ENCODE measurements at regions not wholly inside any gene's neighbourhood (a gene's known extent, or its start where the extent isn't known, plus 50 kb on each side); places are given as distances from the start of the nearest gene placed in this dataset.

DNA sequence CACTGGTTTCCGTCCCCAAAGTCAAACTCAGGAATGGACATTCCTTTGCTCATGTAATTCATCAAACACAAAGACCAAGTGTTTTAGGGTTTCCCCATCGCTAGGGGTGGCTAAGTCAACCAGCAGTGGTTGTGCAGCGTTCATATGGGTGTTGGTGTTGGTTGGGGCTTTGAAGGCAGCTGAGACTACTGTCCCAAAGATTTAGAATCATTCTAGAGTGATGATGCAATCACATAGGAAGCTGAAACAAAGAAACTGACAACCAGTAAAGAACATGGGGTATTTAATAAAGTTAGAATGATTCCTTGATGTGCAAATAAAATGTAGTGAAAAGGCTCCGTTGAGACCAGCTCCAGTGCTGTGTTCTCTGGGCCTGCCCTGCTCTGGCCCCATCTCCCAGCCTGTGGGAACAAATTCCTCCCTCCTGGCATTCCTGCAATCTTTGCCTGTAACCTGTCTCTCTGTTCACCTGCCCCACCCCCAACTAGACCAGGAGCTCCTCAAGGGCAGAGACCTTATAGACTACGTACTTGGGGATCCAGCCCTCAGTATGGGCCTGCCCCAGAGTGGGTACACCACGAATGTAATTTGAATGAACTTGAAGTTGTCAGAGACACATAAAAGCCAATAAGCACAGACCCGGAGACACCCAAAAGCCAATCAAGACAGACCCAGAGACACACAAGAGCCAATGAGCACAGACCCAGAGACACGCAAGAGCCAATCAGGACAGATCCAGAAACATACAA, 191.7 kb upstream of the TWIST2 start:
- no peak for DNase-seq

DNA sequence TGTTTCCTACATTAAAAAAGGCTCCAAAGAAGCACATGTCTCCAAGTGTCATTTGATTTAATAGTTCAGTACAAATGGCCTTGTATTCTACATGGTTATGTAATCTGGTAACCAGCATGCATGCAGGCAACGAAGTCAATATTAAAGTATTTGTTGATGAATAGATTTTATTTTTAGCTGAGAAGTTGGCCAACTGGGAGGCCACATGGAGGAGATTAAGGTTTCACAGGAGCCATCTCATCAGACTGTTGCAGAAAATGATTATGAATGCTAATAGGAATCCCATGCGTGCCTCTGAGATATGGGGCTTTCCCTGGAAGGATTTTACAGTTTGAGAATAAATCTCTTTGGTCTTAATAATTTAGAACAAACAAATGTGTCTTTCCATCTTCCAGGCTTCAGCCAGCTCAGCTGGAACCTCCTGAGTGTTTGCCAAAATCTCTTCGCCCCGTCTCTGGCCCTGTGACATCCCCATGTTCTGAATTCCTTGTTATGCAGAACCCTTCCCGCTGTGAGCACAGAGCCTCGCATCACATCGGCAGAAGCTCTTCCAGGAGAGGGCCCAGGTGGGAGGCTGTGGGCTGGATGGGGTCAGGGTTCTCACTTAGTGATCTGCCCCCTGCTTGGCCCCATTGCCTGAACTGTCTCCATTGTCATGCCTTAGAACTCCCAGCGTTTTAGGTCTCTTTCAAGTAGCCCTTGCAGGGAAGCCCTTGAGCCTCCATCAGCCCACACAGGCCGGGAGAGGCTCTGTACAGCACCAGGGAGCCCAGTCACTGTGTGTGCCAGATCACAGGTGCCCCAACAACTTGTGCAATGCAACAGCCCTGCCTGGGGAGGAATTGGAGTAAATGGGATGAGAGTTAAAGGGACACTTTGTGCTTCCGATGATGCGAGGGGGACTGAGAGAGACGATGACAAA, 190.5 kb upstream of the TWIST2 start:
- no peak for DNase-seq

DNA sequence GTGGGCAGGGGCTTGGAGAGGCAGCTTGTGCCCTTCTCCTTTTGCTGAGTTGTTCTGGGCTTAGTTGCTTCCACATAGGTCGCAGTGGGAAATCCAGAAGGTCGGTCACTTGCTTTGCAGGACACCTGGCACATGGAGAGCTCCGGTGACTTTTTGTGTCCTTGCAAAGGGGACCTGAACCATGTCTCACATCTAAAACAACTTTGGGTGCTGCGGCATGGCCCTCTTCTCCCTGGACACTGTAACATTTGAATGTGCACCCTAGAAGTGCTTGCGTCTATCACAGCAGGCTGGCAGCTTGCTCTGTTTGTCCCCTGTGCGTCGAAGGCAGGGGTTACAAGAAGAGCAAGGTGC, 189.9 kb upstream of the TWIST2 start:
- DNase-seq, result no peak

DNA sequence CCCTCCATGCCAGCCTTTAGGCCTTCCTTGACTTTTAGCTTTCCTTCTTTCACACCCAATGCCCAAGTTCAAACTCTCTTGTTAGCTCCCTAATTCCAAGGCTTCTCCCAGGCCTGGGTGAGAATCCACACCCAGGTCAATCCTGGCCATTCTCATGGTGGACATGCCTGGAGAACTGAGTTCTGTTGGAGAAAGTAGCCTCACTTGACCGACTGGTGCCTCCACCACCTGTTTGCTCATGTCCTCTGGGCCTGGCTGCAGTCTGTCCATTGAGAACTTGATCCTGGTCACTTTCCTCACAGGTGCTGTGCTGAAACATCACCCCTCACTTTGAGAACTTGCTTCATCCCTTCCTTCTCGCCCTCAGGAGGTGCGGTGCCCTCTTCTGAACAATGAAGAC, 189.1 kb upstream of the TWIST2 start:
- no peak for DNase-seq

DNA sequence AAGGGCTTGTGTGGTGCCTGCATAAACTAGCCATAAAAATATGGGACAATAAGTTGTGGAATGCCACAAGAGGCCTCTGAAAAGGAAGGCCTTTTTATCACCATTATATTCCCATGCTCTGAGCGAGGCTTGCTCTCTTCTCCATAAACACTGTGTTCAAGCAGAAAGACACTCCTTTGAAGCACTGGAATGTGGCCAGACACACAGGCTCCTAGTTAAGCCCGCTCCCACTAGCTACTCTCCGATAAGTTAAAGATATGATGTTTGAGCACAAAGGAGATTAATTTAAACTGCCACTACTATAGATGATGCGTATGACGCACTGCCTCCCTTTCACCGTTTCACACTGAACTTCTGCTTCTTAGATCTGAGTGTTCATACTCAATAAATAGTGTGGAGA, 188.7 kb upstream of the TWIST2 start:
- no peak for DNase-seq

DNA sequence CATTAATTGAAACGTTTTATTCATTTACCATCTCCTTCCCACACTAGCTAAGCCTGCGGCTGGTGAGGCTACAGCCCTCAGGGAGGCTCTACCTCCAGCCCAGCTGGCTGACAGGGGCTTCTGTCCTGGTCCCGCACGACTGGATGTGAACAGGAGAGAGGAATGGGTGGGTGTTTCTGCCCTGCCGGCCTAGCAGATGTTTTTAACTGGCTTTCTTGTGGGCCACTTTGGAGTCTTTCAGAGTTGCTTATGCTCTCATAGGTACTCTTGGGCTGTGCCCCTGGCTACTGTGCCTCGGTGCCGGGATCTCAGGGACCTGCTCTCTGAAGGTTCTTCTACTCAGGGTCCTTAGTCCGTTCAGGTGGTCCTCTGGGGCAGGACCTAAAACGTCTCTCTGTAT, 184.3 kb upstream of the TWIST2 start:
- no peak for DNase-seq

DNA sequence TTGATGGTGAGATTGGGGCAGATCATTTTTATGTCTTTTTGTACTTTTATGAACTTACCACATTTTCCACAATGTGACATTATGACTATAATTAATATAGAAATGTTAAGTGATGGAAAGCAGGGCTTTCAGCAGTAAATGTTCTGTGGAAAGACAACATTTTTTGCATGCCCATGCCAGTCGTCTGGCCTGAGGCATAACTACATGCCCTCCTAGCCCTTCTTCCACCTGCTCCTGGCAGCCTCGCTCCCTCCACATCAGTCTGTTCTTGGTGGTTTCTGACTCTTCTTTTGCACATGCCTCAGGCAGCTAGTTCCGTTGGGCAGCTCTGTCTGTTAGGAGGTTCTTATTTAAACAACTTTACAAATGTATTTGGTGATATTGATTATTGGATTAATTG, 182.0 kb upstream of the TWIST2 start:
- DNase-seq, result no peak

DNA sequence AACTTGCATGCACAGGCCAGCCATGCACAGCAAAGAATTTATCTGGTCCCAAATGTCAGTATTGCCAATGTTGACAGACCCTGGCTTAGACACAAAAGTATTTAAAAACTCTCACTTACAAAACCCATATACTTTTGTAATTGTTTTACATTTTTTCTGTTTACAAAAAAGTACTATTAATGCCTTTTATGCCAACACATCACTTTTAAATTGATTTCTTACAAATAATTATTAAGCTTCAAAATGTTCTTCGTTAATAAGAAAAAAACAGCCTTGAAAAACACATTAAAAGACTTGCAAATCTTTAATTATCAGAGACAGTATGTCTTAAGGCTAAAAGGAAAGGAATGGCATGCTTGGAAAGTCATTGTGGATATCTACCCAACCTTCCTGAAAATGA, 181.3 kb upstream of the TWIST2 start:
- no peak for DNase-seq

DNA sequence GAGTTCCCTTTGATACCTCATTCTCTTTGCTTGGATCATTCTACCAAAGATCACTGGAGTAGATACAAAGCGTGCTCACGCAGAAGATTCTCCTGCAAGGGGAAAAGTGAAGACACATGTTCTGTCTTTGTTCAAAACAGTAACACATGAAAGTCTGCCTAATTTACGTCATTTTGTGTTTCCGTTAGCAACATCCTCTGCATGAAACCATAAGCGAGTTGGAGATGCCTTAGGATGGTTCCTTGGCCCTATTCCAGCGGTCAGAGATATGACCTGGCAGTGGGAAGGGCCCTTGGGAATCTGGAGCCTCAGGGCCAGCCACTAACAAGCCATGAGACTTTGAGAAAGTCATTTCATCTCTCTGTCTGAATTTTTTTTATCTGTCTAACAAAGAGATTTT, 180.9 kb upstream of the TWIST2 start:
- DNase-seq, result no peak

DNA sequence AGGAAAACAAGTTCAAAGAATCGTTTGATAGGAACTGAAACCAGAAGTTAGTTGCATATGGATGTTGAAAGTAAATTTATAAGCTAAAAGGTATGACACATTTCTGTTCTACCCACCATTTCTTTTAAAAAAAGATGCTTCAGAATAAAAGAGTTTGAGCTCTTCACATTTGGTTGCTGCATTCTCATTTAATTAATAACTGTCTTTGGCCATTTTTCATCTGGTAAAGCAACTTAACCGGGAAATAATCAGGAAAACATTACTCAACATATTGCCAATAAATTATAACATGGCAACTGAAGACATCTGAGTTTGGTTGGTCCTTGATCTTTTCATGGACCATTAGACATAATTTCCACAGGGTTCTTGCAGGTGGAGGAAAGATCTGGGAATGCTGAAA, 180.2 kb upstream of the TWIST2 start:
- no peak for DNase-seq

DNA sequence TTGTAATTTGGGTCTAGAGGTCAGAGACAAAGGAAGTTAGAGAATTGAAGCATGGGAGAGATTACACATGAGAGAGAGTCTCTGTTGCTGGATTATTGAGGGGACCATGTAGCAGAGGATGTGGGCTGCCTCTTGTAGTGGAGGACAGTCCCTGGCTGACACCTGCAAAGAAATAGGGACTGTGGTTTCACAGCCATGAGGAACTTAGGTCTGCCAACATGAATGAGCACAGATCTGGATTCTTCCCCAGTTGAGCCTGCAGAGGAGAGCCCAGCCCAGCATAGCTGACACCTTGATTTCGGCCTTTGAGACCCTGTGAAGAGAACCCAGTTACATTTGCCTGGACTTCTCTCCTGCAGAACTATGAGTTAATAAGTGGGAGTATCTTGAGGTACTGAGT, 179.5 kb upstream of the TWIST2 start:
- DNase-seq, result no peak

DNA sequence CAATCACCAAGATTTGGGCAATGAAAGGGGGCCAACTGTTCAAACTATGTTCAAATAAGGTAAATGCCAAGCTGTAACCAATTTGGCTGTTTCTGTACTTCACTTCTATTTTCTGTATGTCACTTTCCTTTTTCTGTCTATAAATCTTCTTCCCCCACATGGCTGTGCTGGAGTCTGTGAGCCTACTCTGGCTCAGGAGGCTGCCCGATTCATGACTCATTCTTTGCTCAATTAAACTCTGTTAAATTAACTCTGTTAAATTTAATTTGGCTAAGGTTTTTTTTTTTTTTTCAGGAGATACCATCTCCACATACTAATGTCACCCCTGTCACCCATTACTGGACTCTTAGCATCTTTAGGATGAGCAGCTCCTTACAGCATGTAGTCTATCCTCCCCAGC, 178.8 kb upstream of the TWIST2 start:
- no peak for DNase-seq

DNA sequence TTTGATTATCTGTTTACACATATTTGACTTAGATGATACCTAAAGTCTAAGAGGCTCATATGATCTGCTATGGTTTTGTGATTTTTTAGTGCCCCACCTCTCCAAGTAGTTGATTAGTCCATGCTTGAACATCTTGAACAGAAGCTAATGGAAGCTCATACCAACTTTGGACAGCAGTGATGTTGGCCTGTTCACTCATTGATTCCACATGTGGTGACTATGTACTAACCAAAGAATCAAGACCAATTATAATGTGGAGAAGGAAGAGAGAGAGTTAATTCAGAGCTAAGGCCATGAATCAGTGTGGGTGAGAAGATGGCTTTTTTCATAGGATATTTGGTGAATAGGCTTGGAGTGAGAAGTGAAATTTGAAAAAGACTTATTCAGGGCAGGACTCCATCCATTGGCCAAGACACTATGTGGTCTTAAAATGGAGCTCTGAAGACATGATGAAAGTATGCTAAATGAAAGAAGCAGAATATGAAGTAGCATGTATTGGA, 178.3 kb upstream of the TWIST2 start:
- no peak for DNase-seq

DNA sequence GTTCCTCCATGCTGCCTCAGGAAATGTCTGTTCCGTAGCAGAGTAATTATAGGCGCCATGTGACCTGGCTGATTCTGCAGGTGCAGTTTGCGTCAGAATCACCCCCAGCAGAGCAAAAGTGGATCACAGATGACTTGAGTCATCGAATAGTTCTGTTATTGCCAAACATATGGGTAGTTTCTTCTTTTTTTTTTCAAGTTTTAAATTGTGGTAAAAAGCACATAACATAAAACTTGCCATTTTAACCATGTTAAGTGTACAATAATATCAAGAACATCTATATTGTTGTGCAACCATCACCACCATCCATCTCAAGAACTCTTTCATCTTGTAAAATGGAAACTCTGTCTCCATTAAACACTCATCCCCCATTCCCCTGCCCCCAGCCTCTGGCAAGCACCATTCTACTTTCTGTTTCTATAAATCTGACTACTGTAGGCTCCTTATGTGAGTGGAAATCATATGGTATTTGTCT, 177.7 kb upstream of the TWIST2 start:
- DNase-seq, result peak; percentile 3

DNA sequence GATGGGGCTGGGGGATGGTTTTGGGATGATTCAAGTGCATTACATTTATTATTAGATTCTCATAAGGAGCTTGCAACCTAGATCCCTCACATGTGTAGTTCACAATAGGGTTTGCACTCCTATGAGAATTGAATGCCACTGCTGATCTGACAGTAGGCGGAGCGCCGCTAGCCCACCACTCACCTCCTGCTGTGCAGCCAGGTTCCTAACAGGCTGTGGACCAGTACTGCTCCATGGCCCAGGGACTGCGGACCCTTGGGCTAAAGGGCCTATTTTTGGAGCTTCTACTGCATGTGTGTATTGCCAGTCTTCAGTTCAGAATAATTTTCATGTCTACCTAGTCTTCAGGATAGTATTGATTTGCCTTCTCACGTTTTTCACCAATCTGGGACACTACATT, 165.3 kb upstream of the TWIST2 start:
- no peak for DNase-seq

DNA sequence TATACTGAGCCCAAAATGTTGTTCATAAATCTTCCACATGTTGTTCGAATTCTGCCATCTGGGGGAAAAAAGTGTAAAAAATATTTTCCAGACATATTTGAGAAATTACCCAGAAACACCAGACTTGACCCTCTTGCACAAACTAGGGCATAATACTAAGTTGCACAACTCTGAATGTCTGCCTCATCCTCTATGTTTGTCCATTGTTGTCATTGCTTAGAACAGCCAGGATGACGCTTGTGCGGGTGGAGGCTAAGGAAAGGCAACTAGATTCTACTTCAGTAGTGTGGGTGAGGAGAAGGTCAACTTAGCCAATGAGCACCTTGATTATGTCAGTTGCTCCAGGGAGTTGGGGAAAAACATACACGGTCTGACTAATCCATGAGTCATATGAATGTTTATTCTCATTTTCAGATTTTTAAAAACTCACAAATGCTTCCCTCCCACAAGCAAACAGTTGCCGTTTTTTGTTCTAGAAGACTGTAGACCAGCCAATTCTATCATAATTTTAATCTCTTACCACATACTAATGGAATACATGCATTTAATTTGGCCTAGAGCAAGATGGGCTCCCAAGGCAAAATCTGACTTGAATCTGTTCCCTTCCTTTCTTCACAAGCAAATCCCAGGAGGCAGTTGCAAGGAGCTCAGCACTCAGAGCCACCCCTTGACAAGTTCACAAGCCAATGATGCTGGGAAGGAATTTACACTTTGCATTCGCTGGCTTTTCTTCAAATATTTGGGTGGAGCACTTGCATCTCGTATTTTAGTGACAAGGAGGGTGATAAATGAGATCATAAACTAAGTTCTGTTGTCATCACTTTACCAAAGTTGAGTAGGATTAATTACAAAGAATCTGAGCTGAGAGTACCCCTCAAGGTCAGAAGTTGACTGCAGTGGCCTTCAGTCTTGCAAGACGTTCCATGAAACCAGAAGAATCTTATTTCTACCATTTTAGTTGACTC, 163.2 kb upstream of the TWIST2 start:
- peak; percentile 76 for DNase-seq

DNA sequence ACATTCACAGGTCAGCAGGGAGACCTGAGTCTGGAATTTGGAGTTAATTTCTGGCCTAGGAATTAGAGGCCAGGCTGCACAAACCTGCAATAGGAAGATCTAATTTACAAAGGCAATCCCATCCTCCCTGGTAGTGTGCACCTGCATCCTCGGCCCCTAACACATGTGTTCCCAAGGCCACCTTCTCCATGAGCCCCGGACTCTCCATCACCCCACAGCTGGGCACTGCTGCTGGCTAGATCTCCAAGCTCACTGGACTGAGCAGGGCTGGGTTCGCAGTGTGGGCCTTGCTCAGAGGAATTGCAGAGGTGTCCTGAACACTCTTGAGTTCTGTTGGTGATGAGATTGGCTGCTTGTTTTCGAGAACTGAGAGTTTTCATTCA, 162.6 kb upstream of the TWIST2 start:
- DNase-seq, result no peak

DNA sequence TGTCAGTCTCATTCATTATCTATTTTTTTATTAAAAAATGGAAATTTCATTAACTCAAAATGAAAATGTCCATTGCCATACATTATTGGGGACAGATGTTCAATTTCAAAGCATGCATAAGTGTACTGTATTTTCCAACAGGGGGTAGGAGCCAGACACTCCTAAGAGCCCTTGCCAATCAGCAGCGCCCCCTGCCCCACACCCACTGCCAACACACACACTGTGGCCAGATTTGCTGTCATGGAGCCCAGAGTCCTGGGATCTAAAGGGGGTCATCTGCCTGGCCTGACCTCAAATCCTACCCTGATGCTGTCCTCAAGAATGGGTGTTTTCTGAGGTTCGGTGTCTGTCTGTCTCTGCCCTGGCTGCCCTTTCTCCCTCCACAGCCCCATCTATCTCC, 162.2 kb upstream of the TWIST2 start:
- no peak for DNase-seq

DNA sequence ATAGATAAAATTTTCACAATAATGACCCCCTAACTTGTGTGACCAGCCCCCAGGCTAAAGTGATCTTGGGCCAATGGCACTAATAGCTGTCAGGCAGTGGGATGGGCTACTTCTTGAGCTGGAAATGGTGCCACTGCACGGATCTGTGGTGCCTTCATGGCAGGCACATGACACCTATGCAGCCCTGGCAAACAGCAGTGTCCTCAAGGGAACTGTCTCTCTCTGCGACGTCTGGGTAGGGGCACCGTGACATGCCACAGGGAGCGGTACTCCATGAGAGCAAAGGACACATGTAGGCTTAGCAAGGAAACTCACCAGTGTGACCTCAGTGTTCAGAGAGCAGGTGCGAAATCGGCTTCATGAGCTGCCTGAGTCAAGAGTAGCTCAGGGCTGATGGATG, 161.7 kb upstream of the TWIST2 start:
- no peak for DNase-seq

DNA sequence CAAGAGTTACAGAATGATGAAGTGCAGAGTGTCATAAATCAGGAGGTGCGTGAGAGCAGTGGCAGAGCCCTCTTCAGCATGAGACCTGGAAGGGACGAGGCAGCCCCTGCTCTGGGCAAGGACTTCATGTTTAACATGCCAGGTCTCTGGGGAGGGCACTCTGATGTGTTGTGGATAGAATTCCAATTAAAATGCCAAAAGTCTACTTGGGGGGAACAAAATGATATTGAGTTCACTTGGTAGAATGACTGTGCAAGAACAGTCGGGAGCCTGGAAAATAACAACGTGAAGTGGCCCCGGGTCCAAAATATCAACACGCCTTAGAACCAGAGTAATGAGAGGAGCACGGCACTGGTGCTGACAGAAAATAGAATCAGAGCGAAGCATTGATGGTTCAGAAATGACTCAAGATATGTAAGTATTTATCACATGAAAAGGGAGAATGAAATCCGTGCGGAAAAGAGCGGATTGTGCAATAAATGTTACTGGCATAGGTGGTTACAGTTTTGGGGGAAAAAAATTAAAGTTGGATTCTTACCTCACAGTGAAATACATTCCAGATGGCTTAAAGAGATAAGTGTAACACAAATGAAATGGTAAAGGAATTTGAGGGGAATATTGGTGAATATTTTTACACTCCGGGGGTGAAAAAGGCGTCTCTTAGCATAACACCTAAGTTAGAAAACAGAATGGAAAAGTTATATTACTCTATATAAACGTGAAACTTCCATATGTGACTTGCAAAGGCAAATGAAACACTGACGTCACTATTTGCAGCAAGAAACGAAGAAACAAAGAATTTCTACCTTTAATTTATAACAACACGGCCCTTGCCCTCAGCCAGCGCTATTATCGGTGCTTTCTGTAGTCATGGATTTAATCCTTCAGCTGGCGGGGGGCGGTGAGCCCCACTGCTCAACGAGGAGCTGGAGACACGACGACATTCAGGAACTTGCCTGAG, 159.4 kb upstream of the TWIST2 start:
- no peak for DNase-seq

DNA sequence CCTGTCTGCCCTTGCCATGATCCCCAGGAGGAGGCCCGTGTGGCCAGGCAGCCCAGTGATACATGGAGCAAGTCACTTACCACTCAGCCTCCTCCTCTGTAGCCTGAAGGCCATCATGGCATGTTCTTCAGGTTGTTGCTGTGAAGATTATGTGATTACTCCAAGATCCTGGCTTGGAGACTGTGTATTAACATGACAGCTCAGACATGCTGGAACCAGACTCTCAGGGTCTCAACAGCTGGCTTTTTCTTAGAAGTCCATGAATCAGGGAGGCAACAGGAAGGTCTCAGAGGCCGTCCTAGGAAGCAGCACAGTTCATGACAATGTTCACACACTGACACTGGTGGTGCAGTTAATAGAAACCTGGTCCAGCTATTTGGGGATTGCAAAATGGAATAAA, 158.6 kb upstream of the TWIST2 start:
- DNase-seq, result no peak

DNA sequence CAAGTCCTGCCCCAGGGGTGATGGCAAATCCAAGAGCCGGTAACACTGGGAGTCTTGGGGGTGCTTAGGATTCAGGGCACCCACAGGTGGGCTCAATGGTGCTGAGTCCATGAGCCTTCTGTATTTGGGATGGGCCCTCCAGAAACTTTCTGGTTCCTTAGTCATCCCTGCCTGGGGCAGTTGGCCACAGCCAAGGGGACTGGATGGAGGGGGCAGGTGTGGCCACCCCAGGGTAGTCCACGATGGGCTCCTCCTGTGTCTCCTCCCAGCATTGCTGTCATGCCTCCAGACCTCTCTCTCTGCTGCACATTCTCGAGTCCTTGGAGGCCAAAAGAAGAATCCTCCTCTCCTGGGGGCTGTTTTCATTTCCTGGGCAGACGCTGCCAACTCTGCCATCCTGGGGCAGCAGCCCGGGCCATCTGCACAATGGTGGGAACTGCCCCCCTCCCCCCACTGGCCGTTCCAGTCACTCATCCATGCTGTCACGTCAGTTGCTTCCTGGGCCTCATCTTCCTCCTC, 158.0 kb upstream of the TWIST2 start:
- no peak for DNase-seq
